Spleen (tissue), 7 donors: ENCODE measurements at regions not wholly inside any gene's neighbourhood (a gene's known extent, or its start where the extent isn't known, plus 50 kb on each side); places are given as distances from the start of the nearest gene placed in this dataset.

ENCODE experiments used
- CTCF ChIP-seq, 11 experiments: fragments of 200-600 bp in 7 of 11; fragments of 450-650 bp in 4 of 11; sonication (generic) in 4 of 11; IDR thresholded peaks in 8 of 11; conservative IDR thresholded peaks in 3 of 11; 1 replicate in 7 of 11; 2 replicates in 4 of 11; pipeline versions ENCODE4 v1.4.0 to v1.8.0; 2016 to 2021; ENCODE audit warnings: antibody characterized with exemption in 11 of 11, inconsistent platforms in 4 of 11, mild to moderate bottlenecking in 1 of 11
- POLR2A ChIP-seq, 3 donors: fragments of 450-650 bp; IDR thresholded peaks; one replicate each; pipeline ENCODE4 v1.5.1; 2017; ENCODE audit warnings: antibody characterized with exemption in 3 of 3, mild to moderate bottlenecking in 1 of 3
- POLR2AphosphoS5 ChIP-seq, 3 donors: sonication (generic); formaldehyde crosslinking; IDR thresholded peaks; one replicate each; pipeline ENCODE4 v1.5.1; 2017; ENCODE audit warnings: antibody characterized with exemption in 3 of 3
- donor health status: DM: no; HTN: no; CAD: no; lungs with moderate emphysema.
- donor health status: DM: no; HTN: no; CAD: no.
- donor health status: DM: no; HTN: no; CAD: no.

- TF ChIP-seq CTCF (IDR thresholded peaks at IDR 0.05 in 8 of 11, conservative IDR thresholded peaks at IDR 0.05 in 3 of 11), result no peak
- TF ChIP-seq POLR2AphosphoS5 (IDR thresholded peaks at IDR 0.05), result no peak
- no peak for TF ChIP-seq POLR2A (IDR thresholded peaks at IDR 0.05)
Observed at GRCh38 chr3:82413171-82413570, 651.7 kb upstream of the GBE1 start.
